ENCODE measurements at regions not wholly inside any gene's neighbourhood (a gene's known extent, or its start where the extent isn't known, plus 50 kb on each side); places are given as distances from the start of the nearest gene placed in this dataset.

DNA sequence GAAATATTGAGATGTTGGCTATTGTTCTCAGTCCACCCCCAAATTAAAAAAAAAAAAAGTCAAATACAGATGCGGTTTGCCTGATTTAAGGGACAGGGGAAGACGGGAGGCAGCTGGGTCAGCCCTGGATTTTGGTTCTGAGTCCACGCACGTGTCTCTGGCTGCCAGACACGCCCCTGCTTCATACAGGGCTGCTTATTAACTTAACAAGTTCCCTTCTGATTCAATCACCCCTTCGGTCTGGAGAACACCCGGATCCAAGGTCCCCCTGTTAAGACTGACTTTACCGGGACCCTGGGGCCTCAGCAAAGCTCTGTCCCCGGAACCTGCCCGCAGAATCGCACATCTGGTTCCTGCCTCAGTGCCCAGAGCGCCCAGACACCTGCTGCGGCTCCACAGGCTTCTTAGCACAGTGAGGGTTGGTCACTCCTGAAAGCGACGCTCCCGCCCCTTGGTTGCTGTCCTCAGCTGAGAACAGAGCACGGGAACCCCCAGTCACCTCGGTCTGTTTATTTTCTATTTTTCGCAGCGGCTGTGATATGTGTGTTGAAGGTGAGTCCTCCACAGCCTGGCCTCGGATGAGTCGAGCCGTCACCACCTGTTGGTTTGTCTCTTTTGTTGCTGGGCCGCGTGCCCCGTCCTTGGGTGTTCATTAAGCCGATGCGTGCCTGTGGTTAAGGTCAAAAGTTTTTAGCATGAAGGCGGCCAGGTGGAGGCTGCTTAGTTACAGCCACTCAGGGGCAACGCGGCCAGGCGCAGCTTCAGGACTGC is 57.2 kb downstream of the RTP5 start:
- no peaks in the 10 kb centered on the region for H3K4me1 ChIP-seq
- no peaks in the 10 kb centered on the region for H3K9me3 ChIP-seq
- TF ChIP-seq KDM1A (IDR thresholded peaks at IDR 0.05; ENCODE audit: low read depth) = no peak
- no peak for TF ChIP-seq NPAS2 (CRISPR knock-in tag; IDR thresholded peaks at IDR 0.05; ENCODE audit: borderline replicate concordance)
- TF ChIP-seq KDM5A (IDR thresholded peaks at IDR 0.05) = no peak
- no peak for TF ChIP-seq JUNB (IDR thresholded peaks at IDR 0.05)
- no peak for TF ChIP-seq RNF2 (IDR thresholded peaks at IDR 0.05; ENCODE audit: borderline replicate concordance, low read depth)
- no peak for TF ChIP-seq POLR2A (IDR thresholded peaks at IDR 0.05; ENCODE audit: low read length)
- TF ChIP-seq MAX (IDR thresholded peaks at IDR 0.05) = no peak
- H3K4me3 ChIP-seq = no peak overlapping the region
- H3K4me2 ChIP-seq = no peak overlapping the region
- POLR2A ChIA-PET = no interaction called here
- DNase-seq (ENCODE audit: low read depth in 1 of 2, low spot score in 1 of 2) = no peak
- CTCF ChIA-PET = interaction anchor here (1.6 kb wide), 1 partner anchor 24 kb away, joined by 6 read pairs; no protein-coding TSS in a partner anchor
- ATAC-seq = no peak; a peak in 2 of 6 replicates
- WGBS (ENCODE audit: missing lambda C conversion rate) = 56% methylated on average over 29 of the region's 32 CpGs
- H3K27ac ChIP-seq = no peak overlapping the region
- no peak for FAIRE-seq

DNA sequence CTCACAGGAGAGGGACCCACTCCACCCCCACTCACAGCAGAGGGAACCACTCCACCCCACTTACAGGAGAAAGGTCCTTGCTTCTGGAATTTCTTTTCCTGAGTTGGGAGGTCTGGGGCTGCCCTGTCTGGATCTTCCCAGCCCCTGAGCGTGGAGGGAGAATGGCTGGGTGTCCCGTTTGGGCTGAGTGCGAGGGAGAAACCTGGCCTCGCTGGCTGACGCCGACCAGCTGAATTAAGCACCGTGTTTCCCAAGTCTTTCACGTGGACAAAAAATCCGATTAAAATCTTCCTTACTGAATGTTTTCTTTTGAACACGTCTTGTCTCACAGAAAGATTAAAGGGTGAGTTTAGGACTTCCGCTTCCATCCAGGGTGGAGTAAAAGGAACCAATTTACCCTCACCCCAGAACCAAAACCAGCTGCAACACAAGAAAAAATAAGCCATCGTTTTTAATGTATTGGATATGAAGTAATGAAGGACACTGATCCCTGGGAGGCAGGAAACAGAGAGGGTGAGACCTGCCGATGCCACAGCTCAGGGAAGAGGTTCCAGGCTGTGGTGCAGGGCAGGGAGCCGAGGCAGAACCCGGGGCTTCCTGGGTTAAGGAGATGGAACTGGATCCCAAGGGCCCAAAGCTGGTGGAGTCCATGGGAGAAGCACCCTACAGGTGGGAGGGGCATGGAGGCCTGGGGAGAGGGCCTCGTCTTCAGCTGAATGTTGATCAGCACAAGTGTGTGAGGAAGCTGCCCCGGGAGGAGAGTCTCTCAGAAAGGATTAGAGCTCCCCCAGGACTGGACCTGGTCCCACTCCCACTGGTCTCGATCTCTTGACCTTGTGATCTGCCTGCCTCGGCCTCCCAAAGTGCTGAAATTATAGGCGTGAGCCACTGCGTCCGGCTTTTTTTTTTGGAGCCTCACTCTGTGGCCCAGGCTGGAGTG is 60.3 kb downstream of the RTP5 start:
- Histone ChIP-seq H3K4me1 (no peaks in the 10 kb centered on the region), H3K4me3 (no peak overlapping the region), H3K27ac (no peak overlapping the region), H3K9me3 (no peaks in the 10 kb centered on the region), H3K4me2 (no peak overlapping the region)
- 65% methylated on average over 22 of the region's 22 CpGs for WGBS (ENCODE audit: missing lambda C conversion rate)
- ChIA-PET CTCF (interaction anchor here (1.0 kb wide), 1 partner anchor 21 kb away, joined by 4 read pairs; no protein-coding TSS in a partner anchor), POLR2A (no interaction called here)
- no peak for DNase-seq (ENCODE audit: low read depth in 1 of 2, low spot score in 1 of 2)
- ATAC-seq = peak in 1 of 2 experiments; percentile 21; a peak in 2 of 6 replicates
- no peak for TF ChIP-seq NPAS2 (CRISPR knock-in tag; IDR thresholded peaks at IDR 0.05; ENCODE audit: borderline replicate concordance)
- TF ChIP-seq EHF (CRISPR knock-in tag; IDR thresholded peaks at IDR 0.05) = no peak
- TF ChIP-seq KDM5A (IDR thresholded peaks at IDR 0.05) = no peak
- no peak for TF ChIP-seq ZSCAN20 (CRISPR knock-in tag; IDR thresholded peaks at IDR 0.05)
- no peak for TF ChIP-seq PHF8 (IDR thresholded peaks at IDR 0.05; ENCODE audit: borderline replicate concordance, low read depth)
- TF ChIP-seq HOXB5 (CRISPR knock-in tag; IDR thresholded peaks at IDR 0.05) = no peak
- TF ChIP-seq HDAC2 (IDR thresholded peaks at IDR 0.05) = no peak
- FAIRE-seq = no peak

- ATAC-seq = no peak; a peak in 1 of 6 replicates
- H3K4me2 ChIP-seq = no peak overlapping the region
- FAIRE-seq = no peak
- no peak overlapping the region for H3K27ac ChIP-seq
- ChIA-PET POLR2A (no interaction called here), CTCF (no interaction called here)
- WGBS (ENCODE audit: missing lambda C conversion rate) = 77% methylated on average over 21 of the region's 30 CpGs
- no peak for DNase-seq (ENCODE audit: low read depth in 1 of 2, low spot score in 1 of 2)
- no peak overlapping the region for H3K4me3 ChIP-seq
- H3K4me1 ChIP-seq = no peaks in the 10 kb centered on the region
- no peaks in the 10 kb centered on the region for H3K9me3 ChIP-seq
- no peak for TF ChIP-seq MAX (IDR thresholded peaks at IDR 0.05)
- no peak for TF ChIP-seq HOXA7 (CRISPR knock-in tag; IDR thresholded peaks at IDR 0.05)
- no peak for TF ChIP-seq RFX5 (IDR thresholded peaks at IDR 0.05)
- TF ChIP-seq PBX3 (IDR thresholded peaks at IDR 0.05) = no peak
- TF ChIP-seq, protein P1, sequence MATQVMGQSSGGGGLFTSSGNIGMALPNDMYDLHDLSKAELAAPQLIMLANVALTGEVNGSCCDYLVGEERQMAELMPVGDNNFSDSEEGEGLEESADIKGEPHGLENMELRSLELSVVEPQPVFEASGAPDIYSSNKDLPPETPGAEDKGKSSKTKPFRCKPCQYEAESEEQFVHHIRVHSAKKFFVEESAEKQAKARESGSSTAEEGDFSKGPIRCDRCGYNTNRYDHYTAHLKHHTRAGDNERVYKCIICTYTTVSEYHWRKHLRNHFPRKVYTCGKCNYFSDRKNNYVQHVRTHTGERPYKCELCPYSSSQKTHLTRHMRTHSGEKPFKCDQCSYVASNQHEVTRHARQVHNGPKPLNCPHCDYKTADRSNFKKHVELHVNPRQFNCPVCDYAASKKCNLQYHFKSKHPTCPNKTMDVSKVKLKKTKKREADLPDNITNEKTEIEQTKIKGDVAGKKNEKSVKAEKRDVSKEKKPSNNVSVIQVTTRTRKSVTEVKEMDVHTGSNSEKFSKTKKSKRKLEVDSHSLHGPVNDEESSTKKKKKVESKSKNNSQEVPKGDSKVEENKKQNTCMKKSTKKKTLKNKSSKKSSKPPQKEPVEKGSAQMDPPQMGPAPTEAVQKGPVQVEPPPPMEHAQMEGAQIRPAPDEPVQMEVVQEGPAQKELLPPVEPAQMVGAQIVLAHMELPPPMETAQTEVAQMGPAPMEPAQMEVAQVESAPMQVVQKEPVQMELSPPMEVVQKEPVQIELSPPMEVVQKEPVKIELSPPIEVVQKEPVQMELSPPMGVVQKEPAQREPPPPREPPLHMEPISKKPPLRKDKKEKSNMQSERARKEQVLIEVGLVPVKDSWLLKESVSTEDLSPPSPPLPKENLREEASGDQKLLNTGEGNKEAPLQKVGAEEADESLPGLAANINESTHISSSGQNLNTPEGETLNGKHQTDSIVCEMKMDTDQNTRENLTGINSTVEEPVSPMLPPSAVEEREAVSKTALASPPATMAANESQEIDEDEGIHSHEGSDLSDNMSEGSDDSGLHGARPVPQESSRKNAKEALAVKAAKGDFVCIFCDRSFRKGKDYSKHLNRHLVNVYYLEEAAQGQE (IDR thresholded peaks at IDR 0.05) = no peak
- no peak for TF ChIP-seq ATOH8 (CRISPR knock-in tag; IDR thresholded peaks at IDR 0.05; ENCODE audit: low read depth)
- TF ChIP-seq CHD2 (IDR thresholded peaks at IDR 0.05; ENCODE audit: low read length, partially characterized antibody) = no peak
- TF ChIP-seq, protein P2, sequence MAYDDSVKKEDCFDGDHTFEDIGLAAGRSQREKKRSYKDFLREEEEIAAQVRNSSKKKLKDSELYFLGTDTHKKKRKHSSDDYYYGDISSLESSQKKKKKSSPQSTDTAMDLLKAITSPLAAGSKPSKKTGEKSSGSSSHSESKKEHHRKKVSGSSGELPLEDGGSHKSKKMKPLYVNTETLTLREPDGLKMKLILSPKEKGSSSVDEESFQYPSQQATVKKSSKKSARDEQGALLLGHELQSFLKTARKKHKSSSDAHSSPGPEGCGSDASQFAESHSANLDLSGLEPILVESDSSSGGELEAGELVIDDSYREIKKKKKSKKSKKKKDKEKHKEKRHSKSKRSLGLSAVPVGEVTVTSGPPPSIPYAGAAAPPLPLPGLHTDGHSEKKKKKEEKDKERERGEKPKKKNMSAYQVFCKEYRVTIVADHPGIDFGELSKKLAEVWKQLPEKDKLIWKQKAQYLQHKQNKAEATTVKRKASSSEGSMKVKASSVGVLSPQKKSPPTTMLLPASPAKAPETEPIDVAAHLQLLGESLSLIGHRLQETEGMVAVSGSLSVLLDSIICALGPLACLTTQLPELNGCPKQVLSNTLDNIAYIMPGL (CRISPR knock-in tag; IDR thresholded peaks at IDR 0.05; ENCODE audit: borderline replicate concordance) = no peak
- TF ChIP-seq MAFK (IDR thresholded peaks at IDR 0.05; ENCODE audit: partially characterized antibody) = no peak
- TF ChIP-seq KDM5A (IDR thresholded peaks at IDR 0.05) = no peak
These were observed 61.8 kb downstream of the RTP5 start for GRCh38 chr2:241931084-241931975.

All from A549 (cell line).